ENCODE measurements at regions not wholly inside any gene's neighbourhood (a gene's known extent, or its start where the extent isn't known, plus 50 kb on each side); places are given as distances from the start of the nearest gene placed in this dataset.
"Not testable (repeated sequence)": the region's sequence is repeated elsewhere in the genome, so short reads cannot be mapped to it uniquely, and the experiment has no call there.

DNA sequence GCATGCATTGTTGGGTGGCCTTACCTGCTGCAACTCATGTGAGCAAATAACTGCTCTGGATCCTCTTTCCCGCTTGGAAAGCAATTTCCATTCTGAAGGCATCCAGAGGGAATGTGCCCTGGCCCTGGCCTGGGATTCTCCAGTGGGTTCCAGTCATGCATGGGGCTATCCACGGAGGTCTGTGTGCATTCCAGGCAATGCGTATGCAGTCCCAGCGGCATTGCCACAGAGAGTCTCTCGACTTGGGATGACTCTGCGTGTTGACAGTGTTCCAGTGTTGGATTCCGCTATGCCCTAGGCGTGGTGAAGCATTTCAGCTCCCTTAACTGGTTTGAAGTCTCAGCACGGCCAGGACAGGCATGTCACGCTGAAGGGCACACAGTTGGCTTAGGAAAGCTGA lies 113.9 kb downstream of the SNRPN start:
- no peak for DNase-seq

- DNase-seq: no peak
Measured at GRCh38 chr15:25070353-25070963, 115.7 kb downstream of the SNRPN start.

DNA sequence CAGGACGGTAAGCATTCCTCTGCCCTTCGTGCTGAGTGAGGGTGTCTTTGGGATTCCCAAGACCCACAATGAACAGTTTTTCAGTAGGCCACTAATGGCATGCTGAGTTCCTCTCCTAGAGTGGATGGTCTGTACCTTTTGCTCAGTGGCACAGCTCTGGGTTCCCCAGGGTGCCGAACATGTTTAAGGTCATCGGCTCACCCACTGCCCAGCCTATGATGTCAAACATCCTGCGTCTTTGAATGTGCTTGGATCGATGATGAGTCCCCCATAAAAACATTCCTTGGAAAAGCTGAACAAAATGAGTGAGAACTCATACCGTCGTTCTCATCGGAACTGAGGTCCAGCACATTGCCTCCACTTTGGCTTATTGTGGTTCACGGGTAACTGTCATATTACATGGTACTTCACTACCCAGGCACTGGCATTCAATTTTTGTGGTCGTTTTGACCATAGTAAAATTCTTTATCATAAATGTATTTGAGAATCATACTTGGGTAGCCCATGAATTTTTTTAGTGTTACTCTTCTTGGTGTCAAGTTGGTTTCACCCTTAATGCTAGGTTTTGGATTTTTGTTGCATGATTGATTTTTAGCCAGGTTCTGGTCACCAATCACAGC lies 118.2 kb downstream of the SNRPN start:
- DNase-seq: no peak

DNA sequence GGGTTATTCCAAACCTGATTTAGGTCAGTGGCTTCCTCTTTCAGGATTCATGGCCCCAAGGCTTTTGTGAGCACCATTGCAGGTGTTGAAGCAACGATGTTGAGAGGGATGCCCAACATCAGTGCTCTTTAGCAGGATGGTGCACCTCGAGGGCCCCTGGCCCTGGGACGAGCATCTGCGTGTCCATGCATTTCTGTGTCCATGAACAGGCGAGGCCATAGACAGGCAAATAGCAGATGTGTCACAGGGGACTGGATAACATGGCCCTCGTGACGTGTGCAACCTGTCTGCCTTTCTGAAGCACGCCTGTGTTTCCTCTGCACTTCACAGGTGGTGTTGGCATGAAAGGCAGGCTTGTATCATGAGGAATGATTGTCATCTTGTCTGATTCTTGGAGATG lies 132.3 kb downstream of the SNRPN start:
- DNase-seq: no peak

DNA sequence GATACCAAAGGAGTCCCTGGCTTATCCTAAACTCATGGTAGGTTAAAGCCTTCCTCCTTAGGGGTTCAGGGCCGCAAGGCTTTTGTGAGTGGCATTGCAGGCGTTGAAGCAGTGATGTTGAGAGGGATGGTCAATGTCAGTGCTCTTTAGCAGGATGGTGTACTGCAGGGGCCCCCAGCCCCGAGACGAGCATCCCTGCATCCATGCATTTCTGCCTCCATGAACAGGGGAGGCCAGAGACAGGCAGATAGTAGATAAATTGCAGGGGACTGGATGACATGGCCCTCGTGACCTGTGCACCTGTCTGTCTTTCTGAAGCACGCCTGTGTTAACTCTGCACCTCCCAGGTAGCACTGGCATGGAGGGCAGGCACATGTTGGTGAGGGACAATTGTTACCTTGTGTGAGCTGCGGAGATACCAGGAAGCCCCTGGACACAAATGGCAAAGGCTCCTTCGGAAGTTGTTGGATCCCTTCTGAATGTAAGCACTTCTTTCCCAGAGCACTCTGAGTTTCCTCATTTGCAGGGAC lies 133.5 kb downstream of the SNRPN start:
- no peak for DNase-seq

DNA sequence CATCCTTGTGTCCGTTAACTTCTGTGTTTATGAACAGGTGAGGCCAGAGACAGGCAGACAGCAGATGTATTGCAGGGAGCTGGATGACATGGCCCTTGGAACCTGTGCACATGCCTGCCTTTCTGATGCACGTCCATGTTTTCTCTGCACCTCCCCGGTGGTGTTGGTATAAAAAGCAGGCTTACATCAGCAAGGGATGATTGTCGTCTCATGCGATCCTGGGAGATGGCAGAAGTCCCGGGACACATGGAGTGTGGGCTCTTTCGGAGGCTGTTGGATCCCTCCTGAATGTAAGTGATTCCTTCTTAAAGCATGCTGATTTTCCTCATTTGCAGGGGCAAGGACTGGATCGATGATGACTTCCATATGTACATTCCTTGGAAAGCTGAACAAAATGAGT lies 134.8 kb downstream of the SNRPN start:
- no peak for DNase-seq

DNA sequence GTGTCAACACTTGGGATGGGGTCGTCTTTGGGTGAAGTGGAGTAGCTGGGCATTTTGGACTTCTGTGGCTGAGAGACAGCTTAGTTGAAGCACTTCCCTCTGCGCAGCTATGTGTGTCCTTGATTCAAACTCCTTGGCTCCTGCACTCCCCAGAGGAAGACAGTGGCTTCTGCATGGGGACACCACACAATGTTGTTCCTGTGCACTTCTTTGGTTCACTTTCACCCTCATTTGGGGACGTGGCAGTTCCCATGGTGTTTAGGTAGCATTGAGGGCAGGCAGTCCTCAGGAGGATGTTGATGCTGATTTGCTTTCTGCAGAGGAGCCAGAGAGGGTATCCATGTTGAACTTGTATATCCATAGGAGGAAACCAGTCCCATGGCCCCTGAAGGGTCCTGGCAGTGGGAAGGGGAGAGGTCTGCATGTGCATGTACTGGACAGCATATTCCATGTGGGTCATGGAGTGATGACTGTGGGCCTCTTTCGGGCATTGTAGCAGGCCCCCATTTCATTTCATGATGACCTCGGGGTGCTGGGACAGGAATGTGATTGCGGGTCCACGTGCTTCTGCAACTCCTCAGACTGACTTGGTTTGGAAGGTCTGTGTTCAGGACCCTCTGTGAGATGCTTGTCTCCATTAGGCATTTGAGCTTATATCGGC lies 135.4 kb downstream of the SNRPN start:
- no peak for DNase-seq

GRCh38 chr15:25091421-25092158 lies 136.8 kb downstream of the SNRPN start:
- DNase-seq: no peak

GRCh38 chr15:25092661-25093060 lies 137.9 kb downstream of the SNRPN start:
- DNase-seq: no peak

DNA sequence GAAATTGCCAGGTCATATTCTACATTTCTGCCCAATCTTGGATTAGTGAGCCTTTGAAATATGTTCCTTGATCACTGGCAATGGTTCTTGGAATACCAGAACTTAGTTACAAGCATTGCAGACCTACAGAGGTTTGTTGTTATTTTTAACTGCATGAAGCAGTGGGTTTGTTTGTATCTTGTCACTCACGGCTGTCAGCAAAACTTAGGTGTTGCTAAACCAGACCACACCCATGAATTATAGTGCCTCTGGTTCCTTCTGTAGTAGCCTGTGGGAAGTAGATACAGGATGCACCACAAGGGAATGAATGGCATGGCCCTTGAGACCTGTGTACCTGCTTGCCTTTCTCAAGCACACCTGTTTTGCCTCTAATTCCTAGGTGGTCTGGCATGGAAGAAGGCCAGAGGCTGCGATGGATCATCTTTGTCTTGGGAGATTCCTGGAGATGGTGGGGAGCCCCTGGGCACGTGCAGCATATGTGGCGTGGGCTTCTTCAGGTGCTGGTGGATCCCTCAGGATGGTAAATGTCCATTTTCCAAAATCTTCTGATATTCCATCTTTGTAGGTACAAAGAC lies 138.8 kb downstream of the SNRPN start:
- DNase-seq: no peak

DNA sequence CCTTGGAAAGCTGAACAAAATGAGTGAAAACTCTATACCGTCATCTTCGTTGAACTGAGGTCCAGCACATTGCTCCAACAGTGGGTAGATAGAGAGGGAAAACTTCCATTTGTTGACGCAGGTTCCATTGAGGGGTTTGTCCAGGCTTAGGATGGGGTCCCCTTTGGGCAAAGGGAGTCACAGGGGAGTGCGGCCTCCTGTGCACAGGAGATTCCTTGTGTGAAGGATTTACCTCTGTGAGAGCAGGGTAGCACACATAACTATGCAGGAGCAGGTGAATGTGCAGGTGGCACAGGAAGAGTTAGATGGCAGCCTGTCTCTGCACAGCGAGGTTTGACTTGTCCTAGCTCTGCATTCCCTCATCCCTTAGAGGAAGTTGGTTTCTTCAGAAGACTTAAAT lies 139.3 kb downstream of the SNRPN start:
- no peak for DNase-seq

DNA sequence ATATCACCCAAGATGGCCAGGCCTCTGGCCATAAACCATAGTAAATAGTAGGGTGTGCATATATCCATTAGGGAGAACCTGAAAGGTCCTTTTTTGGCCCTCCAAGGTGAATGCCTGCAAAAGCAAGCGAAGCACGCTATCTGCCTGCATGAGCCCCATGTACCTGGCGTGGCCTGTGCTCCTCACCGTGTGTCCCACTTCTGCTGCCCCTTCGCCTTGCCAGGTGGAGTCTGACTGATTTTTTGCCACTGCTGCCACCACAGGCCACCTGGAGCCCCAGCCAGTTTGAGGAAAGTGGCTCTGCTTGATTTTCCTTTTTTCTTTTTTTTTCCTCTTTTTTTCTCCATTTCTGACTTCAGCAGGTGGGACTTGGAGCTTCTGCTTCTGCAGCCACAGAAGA lies 139.7 kb downstream of the SNRPN start:
- no peak for DNase-seq

- no peak for DNase-seq
Measured at GRCh38 chr15:25095179-25095578, 140.4 kb downstream of the SNRPN start.

DNA sequence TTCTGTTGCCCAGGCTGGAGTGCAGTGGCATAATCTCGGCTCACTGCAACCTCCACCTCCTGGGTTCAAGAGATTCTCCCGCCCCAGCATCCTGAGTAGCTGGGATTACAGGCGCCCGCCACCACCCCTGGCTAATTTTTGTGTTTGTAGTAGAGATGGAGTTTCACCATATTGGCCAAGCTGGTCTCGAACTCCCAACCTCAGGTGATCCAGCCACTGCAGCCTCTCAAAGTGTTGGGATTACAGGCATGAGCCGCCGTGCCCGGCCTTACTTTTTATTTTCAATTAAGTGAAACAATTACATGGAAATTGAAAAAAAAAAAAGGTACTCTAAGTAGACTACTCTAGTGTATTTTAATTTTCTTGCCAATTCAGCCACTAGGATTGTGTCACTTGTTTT lies 145.2 kb downstream of the SNRPN start:
- not testable (repeated sequence) for DNase-seq

DNA sequence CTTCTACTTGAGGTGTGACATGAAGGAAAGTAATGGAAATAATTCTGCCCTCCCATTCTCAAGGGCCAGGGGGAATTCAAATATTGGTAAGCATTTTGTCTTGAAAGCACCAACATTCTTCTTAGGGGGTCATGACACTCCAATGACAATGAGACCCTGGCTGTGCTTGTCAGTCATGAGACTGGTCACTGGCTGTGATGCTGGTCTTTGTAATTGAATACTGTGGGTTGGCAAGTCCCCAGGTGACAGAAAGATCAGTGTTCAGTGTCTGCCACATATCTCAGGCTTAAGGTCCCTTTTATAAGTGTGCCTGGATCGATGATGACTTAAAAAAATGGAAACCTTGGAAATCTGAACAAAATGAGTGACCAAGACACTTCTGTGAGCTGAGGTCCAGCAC lies 151.4 kb downstream of the SNRPN start:
- no peak for DNase-seq

- DNase-seq: no peak
Measured at GRCh38 chr15:25133804-25134203, 179.0 kb downstream of the SNRPN start.

GRCh38 chr15:25134546-25134945 lies 179.8 kb downstream of the SNRPN start:
- DNase-seq: no peak

- no peak for DNase-seq
Measured at GRCh38 chr15:25136119-25136518, 181.3 kb downstream of the SNRPN start.

GRCh38 chr15:25137013-25137412 lies 182.2 kb downstream of the SNRPN start:
- DNase-seq: no peak

DNA sequence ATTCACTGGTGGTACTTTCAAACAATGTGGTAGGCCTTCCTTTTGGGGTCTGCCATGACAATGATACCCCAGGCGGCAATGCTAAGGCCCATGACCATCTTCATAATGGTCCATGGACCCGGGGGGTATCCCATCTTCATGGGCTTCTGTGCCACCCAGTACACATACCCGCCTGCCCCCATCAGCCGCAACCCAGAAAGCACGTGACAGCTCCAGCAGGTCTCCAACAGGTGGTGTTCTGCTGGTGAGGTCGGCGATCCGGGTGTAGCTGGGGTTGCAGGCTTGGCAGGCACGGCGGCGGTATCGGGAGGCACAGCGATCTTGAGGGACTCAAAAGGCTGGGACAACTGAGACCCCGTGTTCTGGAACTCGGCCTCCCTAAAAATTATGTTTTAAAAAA lies 214.5 kb downstream of the SNRPN start:
- DNase-seq: peak; percentile 6

- peak; percentile 6 for DNase-seq
Measured at GRCh38 chr15:25170113-25170731, 215.4 kb downstream of the SNRPN start.

DNA sequence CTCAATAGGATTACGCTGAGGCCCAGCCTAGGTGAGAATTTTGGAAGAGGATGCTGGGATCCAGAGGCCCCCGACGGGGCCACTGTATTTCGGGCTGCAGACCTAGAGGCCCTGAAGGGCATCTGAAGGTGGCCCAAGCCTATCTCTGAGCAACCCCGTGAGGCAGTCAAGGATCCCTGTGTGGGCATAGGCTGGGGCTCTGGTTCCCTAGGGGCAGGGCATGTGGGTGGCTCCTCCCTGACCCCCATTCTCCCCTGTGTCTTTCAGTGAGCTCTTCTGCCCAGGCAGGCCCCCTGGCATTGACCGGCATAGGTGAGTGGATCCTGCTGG lies 216.0 kb downstream of the SNRPN start:
- DNase-seq: no peak
